GM04504 (cell line): ENCODE measurements at regions not wholly inside any gene's neighbourhood (a gene's known extent, or its start where the extent isn't known, plus 50 kb on each side); places are given as distances from the start of the nearest gene placed in this dataset.

Experiments
- DNase-seq: peaks from one replicate; pipeline ENCODE4 v3.0.0-alpha.2; 2012; ENCODE audit warnings: low read depth

DNA sequence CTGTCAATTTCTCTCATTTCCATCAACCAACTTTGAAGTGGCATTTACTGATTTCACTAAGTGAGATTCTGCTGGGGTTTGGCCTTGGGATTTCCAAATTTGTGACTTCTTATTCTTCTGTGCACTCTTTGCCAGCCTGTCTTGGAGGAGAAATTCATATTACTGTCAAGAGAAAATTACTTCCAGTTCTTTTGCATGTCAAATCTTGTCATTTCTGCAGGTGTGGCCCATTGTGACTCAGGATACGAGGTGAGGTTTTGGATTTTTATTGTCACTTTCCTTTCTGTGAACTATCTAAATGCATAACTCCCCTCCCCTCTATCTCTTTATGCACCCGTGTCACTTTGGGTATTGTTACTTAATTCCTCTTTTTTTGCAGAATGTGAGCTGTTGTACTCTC is 102.6 kb upstream of the GUCY1A1 start:
- no peak for DNase-seq

DNA sequence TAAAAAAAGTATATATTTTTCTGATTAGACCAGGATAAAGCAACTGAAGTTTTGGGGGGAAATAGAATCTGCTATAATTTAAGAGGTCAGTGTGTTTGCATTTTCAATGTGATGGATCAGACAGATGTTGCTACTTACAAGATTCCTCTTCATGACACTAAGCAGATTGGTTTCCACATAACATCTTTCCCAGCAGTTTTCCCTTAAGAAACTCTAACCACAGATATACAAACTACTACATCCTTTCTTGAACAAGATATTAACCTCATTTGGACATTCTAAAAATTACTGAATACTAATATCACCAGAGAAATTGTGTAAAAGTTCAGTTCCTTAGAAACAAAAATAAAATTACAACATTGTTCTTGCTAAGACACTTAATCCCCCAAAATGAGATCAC is 106.7 kb upstream of the GUCY1A1 start:
- no peak for DNase-seq

DNA sequence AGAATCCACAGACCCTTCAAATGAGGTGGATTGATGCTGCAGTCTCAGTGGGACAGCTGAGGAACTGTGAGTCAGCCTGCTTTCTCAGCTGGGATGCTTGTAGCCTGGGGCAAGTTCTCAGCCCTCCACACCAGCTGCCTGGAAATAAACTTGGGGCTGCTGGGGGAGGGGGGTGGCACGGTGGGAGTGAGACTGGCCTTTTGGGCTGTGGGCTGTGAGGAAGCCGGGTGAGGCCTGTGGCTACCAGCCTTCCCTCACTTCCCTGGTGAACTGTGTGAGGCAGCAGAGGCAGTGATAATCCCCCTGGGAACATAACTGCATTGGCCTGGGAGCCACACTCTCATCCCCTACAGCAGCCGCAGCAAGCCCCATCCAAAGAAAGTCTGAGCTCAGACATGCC is 114.5 kb upstream of the GUCY1A1 start:
- peak; percentile 19 for DNase-seq

DNA sequence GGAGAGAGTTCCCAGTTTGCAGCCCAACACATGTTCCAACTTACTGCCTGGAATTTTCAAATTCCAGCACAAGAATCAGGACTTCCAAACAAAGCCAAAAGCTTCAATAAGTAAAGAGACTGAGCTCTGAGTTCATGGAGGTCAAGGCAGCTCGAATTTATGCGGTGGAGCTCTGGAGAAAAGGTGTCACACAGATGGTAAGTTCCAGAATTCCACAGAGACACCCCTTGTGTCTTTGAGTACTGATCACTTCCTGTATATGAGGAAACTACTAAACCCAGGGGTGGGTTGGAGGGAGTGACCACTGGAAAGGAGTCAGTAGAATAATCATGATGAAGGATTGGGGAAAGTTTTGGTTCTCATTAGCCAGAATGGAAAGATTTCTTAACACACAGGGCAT is 118.5 kb upstream of the GUCY1A1 start:
- DNase-seq, result no peak

DNA sequence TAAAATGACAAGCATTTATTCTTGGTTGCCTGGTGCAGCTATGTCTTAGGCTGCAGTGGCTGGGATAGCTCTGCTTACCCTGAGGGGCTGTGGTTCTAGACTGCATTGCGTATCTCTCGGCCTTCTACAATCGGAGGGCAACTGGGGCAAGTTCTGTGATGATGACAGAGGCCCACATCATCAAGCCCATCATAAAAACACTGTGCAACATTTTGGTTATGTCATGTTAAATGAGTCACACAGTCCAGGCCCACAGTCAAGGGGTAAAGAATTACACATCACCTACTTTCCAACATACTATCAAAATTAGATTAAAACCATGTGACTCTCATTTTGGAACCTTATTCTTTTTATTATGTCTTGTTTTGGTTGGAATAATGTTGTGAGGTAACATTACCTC is 120.2 kb upstream of the GUCY1A1 start:
- no peak for DNase-seq

DNA sequence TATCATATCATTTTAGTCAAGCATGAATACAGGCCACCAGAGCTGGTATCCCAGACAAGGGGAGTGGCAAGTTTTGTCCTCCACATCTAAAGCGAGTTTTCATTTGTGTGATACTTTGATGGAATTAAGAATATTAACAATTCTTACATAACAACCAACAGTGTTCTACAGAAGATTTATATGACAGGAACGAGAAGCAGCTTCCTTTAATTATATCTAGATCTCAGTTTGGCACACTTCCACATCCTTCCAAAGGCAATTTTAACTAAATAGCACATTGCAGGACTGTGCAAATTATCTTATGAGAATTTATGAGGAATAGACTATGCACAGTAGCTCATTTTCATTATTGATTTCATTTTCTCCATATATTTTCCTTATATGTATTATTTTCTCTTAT is 121.2 kb upstream of the GUCY1A1 start:
- no peak for DNase-seq

DNA sequence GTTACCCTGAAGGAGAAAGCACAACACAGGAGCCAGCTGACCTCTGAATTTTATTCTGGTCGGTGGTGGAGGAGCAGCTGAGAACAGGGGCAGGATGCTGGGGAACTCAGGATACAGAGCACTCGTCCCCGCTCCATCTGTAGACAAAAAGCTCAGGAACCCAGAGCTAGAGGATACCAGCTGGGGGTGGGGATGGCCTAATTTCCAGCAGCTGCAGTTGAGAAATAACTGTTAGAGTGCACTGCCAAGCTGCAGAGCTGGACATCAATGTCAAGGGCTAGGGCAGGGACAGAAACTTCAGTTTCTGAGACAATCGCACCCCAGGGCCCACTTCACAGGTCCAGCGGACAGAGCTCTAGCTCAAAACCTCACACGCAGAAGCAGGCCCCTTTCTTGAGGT is 122.1 kb upstream of the GUCY1A1 start:
- no peak for DNase-seq

DNA sequence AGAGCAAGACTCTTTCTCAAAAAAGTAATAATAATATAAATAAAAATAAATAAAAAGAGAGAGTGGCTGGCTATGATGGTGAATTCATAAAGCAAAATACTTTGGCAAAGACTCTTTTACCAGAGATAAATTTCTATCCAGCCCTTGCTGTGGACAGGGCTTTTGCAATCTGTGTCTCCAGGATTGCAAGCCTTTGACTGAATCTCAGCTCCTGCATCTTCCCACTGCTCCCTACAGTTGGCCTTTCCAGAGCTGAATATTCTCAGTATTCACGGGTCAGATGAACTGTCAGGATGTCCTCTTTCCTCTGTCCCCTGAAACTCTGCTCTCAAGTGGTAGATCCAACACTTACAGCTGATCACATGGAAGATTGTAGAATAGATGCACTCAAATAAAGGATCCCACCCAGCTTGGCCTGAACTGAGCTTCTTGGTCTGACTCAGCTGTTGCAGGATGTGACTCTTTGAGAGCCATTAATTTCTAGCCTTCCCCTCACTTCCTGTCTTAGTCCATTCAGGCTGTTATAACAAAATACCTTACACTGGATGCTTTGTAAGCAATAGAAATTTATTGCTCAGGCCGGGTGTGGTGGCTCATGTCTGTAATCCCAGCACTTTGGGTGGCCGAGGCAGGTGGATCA is 123.4 kb upstream of the GUCY1A1 start:
- DNase-seq, result peak; percentile 52

DNA sequence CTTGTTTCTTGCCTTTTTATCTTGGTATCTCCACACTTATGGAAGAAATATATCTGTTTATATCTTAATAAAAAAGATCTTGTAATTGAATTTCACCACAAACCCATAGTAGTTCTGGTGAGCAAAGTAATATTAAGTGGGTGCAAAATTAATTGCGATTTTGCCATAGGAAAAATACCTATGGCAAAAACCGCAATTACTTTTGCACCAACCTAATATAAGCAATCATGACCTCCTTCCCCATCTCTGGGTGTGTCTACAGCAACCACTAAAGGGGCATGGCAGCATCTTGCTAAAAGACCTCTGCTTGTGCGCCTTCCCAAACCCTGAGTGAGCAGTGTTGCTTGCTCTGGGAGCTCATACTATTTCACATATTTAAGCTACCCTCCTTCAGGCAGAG is 124.2 kb upstream of the GUCY1A1 start:
- DNase-seq, result no peak

DNA sequence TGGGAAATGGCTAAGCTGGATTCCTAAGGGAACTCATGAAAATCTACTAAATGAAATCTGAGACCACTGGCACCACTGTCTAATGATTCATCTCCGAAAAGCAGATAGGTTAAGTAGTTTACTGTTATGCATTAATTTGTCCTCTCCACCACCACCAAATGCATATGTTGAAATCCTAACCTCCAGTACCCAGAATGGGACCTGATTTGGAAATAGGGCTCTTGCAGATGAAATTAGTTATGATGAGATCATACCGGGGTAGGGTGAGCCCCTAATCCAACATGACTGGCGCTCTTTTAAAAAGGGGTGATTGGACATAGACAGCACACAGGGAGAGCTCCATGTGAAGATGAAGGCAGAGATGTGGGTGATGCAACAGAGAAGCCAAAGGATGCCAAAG is 124.9 kb upstream of the GUCY1A1 start:
- DNase-seq, result no peak

DNA sequence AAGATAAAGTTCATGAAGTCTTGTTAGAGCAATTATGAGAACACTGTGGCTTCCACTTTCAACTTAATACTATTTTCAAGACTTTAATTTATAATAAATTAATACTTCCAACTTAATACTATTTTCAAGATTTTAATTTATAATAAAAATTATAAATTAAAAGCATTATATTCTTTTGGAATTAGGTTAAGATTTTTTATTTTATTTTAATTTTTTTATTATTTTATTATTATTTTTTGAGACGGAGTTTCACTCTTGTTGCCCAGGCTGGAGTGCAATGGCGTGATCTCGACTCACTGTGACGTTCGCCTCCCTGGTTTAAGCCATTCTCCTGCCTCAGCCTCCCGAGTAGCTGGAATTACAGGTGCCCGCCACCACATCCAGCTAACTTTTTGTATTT is 126.0 kb upstream of the GUCY1A1 start:
- DNase-seq, result no peak

DNA sequence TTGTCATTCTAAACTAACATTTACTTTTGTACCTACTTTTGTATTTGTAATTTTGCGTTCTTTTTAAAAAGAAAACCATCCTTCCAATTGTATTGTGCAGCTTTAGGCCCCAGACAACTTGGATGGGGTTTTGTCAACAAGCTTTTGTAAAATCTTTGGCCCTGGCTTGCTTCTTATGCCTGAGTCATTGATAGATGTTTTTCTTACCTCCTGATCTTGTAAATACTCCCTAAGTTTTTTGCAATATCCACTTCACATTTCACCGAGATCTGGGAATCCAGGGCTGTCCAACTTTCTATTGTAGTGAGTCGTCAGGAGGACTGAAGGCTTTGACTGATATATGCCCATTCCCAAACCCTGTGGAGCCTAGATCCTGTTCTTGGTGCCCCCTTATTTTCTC is 126.9 kb upstream of the GUCY1A1 start:
- DNase-seq, result no peak

DNA sequence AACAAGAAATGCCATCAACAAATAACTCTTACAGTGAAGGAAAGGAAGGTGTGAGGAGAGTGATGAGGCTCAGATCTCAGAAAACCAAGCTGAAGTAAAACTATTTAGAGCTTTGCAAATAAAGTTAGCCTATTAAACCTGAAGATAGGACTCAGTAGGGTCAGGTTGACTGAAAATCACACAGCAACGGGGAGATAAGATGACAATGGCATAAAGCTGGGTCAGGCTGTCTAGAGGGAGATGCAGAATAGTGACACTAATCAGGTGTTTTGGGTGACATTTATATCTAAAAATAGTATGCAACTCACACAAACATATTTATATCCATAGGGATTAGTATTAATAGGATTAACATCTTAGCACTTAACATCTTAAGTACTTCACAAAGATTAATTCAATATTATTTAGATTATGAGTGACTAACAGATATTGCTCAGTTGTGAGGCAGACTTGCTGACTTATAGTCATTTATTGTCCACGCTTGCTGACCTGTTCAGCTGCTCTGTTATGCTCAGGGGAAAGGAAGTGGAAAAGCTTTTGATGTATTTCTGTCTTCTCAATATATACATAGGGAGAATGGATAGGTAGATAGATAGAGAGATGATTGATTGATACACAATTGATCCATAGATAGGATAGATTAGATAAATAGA is 130.7 kb upstream of the GUCY1A1 start:
- no peak for DNase-seq

DNA sequence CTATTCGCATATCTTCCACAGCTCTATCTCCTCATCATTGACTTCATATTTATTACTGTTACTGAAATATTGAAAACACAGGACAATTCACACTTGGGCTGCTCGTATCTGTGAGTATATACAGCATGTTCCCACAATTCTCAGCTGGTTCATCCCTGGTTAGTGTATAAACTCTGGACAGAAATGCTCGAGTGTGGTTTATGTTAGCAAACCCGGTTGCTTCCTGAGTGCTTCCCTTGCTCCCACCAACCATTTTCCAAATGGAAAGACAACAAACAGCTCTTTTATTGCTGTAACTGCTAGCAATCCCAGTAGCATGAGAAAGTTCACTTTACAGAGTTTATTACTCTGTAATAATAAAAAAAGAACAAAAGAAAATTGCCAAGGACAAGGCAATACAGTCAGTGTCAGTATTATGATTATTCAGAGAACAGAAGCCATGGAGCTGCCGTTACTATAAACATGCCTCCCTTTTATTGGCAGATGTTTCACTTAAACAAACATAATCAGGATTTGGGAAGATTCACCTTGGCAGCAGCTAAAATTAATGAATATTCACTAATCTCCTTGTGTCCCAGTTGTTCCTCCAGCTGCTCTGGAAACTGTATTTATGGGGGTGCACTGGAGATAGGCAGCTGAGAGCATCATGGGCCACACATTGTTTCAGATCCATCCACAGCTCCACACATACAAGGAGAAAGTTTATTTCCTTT is 134.1 kb upstream of the GUCY1A1 start:
- DNase-seq, result no peak

DNA sequence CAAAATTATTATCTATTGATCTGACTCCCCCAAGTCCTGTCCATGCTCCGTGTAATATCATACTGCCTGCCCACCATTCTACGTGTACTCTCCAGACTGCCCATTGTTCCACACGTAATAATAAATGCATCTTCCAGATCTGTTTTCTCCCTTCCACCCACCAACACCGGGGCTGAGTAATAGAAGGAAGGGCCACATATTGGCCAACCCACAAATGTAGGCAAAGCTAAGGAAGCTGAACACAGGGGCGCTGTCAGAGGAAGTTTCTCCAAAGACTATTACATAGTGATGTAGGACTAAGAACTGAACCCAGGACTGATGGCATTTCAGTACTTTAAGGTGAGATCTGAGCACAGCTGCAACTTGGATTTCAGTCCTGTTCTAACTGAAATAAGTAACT is 135.8 kb upstream of the GUCY1A1 start:
- DNase-seq, result no peak

DNA sequence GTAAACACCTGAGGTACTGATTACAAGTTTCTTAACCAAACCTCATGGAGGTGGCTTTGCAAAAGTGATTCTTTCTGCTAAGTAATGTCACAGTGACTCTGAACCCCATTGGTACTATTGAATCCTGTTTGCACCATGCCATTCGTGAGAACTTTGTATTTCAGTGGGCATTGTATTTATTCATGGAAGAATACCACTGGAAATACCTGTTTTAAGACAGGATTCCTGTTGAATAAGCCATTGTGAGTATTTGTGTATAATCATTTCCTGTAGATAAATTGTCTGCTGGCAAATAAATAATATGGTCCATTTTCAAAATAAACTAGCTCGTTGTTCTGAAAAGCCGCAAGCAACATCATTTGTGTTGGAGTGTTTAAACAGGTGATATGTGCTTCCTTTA is 136.4 kb upstream of the GUCY1A1 start:
- no peak for DNase-seq

DNA sequence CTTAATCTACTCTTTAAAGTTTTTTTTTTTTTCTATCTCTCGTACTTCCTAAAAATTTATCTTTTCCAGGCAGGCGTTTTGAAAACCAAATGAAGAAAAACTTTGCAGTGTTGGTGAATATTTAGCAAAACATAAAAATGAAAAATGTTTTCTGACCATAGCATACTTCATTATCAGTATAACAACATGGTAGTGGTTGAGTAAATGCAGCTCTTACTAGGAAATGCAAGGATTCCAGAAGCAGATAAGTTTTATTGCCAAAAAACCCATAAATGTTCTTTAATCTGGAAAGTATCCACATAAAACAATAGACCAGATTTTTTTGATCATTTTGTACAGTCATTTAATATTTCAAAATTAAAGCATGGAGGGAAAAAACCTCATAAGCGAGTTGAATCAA is 136.9 kb upstream of the GUCY1A1 start:
- no peak for DNase-seq

DNA sequence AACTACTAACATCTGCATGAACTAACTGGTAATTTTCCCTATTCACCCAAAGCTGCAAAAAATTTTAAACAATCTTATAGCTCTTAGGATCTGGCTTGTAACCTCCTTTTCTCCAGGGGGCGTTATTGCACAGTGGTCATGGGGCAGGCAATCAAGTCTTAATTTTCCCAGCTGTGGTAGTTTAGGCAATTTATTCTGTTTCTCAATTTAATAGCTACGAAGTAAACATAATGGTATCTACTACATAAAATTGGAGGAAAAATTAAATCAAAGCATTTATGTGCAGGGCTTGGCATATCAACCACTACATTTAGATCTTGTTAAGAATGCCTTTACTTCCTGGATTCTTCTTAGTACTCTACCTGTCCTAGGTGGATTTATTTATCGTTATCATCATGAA is 137.4 kb upstream of the GUCY1A1 start:
- DNase-seq, result no peak

DNA sequence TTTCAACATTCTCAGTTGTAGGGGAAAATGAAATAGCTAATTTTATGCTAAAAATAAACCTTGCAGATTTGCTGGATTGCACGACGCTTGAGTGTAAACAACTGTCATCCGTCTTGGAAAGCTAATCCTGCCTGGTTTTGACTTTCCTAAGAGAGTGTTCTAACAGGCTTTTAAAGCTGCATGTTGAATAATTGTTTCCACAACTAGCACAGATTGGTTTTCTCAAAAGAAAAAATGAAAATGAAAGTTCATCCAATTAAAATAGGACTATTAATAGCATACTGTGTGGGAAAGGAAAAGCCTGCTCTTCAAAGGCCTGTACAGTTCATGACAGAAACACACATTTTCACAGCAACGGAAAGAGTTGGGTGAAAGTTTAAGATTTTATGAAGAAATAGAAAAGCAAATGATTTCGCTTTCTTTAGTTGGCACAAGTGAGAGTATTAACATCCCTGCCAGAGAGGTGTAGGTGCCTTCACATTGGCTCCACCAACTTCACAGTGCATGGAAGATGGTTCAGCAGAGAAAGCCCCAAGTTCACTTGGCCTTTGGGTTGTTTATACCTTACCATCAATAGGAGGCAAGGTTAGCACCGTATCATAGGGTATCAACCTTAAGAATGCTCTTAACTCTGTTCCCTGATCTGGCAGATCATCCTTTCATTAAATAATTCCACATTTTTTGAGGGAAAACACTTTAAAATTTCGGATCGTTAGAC is 140.0 kb upstream of the GUCY1A1 start:
- DNase-seq, result no peak

DNA sequence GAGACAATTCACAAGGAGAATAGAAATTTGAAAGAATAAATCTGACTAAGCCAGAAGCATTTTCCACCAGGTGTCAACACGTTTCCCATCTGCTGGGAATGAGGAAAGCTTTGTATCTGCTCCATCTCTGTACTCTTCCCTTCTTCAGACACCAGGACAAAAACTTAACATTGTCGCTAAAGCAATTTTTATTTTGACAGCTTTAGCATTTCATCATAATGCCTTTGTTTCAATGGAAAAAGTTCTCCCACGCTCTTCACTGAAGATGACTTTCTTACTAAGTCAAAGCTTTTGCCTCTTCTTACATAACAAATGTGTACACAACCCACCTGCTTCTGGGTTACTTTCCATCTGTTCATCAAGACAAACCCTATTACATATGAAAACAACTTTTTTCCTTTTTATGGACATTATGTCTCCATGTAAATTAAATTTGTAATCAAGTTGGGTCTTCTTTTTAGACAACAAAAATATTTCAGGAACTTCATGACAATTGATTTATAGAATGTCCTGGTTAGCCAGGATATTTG is 141.7 kb upstream of the GUCY1A1 start:
- DNase-seq, result no peak

DNA sequence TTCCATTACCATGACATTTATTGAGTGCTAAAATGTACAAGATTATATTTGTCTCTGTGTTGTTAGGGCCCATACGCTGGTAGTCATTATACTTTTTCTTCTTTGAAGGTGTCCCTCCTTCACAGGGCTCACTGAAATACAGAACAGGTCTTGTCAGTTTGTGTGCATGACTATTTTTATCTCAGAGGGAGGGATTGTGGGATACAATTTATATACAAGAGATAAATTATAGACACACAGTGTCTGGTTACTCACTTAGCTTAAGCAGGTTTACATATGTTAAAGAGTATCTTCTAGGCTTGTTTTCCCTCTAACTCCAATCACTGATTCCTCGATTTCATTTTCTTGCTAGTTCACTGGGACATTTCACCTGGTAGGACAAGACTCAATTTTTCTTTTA is 143.3 kb upstream of the GUCY1A1 start:
- no peak for DNase-seq

DNA sequence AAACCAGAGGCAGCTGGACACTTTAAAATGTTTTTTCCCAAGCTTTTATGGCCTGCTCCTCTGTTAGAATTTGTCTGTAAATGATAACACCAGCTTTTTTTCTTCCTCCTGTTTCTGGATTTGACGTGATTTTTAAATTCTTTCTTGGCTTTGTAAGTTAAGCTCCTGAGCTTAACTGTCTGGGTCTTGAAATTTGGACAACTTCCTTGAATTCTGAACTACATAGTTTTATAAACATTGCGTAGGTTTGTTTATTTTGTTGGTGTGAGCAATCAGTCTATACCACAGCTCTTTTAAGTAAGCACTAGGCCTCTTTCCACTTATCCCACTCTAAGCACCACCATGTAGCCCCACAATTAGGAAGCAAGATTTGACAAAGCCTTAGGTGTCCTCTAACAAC is 144.4 kb upstream of the GUCY1A1 start:
- no peak for DNase-seq

DNA sequence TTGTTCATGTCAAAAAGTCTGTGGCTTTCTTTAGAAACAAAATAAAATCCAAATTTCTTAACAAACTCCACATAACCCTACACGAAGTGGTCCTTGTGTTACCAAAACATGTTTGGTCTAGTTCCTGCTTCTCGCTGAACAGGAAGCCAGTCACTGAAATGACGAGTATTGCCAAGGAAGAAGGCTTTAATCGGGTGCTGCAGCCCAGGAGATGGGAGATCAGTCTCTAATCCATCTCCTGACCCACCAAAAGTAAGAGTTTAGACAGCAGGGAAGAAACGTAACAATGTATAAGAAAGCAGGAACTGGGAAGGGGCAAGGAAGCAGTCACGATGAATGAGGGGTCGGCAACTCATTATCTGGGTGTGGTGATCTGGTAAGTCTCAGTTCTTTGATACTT is 144.6 kb upstream of the MAP9 start:
- no peak for DNase-seq
